PC-3 (cell line): ENCODE measurements at regions not wholly inside any gene's neighbourhood (a gene's known extent, or its start where the extent isn't known, plus 50 kb on each side); places are given as distances from the start of the nearest gene placed in this dataset.

ENCODE experiments used
- EZH2 ChIP-seq: fragments of 300-600 bp; sonication (generic); IDR thresholded peaks from one replicate; pipeline ENCODE4 v1.6.1; 2017; ENCODE audit warnings: antibody characterized with exemption, mild to moderate bottlenecking, low read length; ENCODE audit not compliant: unreplicated experiment
- TF ChIP-seq, protein P1 (sequence below): fragments of 300-600 bp; sonication (generic); conservative IDR thresholded peaks from 2 replicates; pipeline ENCODE4 v1.5.1; 2017; ENCODE audit warnings: antibody characterized with exemption, low read depth, mild to moderate bottlenecking, low read length

DNA sequence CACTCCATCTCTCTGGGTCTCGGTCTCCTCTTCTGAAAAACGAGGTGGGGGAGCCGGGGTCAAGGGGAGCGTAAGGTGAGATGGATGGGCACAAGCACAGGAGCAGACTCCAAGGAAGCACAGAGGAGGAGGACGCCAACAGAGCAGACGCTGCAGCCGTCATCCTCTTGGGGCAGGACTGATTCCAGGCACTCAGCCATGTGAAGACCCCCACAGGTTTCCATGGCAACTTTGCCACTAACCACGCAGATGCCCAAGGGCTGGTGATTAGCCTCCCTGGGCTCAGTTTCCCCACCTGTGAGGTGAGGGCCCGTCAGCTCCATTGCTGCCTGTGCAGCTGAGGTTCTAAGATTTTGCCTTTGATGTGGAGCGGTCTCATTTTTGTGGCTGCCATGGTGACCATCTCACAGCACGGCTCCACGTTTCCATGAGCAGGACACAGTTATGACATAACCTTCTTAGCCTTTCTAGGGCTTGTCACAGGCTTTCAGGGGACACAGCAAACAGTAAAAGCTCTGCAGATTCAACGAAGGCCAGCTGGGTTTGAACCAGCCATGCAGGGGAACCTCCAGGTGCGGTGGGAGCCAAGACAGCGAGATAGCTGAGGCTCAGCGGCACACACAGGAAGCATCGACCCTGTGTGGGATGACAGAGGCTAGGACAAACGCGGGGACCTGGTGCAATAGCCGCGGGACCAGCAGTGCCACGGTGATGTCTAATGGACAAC lies 170.3 kb downstream of the NUP210 start:
- TF ChIP-seq, protein P1, sequence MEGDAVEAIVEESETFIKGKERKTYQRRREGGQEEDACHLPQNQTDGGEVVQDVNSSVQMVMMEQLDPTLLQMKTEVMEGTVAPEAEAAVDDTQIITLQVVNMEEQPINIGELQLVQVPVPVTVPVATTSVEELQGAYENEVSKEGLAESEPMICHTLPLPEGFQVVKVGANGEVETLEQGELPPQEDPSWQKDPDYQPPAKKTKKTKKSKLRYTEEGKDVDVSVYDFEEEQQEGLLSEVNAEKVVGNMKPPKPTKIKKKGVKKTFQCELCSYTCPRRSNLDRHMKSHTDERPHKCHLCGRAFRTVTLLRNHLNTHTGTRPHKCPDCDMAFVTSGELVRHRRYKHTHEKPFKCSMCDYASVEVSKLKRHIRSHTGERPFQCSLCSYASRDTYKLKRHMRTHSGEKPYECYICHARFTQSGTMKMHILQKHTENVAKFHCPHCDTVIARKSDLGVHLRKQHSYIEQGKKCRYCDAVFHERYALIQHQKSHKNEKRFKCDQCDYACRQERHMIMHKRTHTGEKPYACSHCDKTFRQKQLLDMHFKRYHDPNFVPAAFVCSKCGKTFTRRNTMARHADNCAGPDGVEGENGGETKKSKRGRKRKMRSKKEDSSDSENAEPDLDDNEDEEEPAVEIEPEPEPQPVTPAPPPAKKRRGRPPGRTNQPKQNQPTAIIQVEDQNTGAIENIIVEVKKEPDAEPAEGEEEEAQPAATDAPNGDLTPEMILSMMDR = no peak
- TF ChIP-seq EZH2 = no peak
